OCI-LY7 (cell line): ENCODE measurements at regions not wholly inside any gene's neighbourhood (a gene's known extent, or its start where the extent isn't known, plus 50 kb on each side); places are given as distances from the start of the nearest gene placed in this dataset.

Experiments used
- BruUV-seq: library from RNA; stranded (reverse); fragments of 400-500 nt; replicated peaks from 2 replicates; lab custom pipeline; 2021; lab: Mats Ljungman, UMichigan
- CTCF ChIA-PET: fragments of 300-600 bp; sonication (Branson Sonifier 250); formaldehyde crosslinking; loops from one replicate; lab custom pipeline; 2022; ENCODE audit warnings: antibody characterized with exemption; ENCODE audit not compliant: unreplicated experiment; lab: Charles Lee
- POLR2A ChIA-PET: fragments of 300-600 bp; sonication (Branson Sonifier 250); formaldehyde crosslinking; loops from one replicate; lab custom pipeline; 2022; ENCODE audit warnings: antibody characterized with exemption; lab: Charles Lee
- DNase-seq: peaks from one replicate; pipeline ENCODE4 v3.0.0-alpha.2; 2015; ENCODE audit warnings: low spot score
- H2AFZ ChIP-seq: fragments of 200-600 bp; sonication (generic), shearing (Covaris generic); 2 replicates; pipeline ENCODE4 v1.6.1; 2014; ENCODE audit warnings: mild to moderate bottlenecking, antibody characterized with exemption, low read length, moderate library complexity
- H3K27ac ChIP-seq: fragments of 200-600 bp; sonication (generic); 2 replicates; pipeline ENCODE4 v1.5.1; 2014; ENCODE audit warnings: mixed run types, low read depth, mild to moderate bottlenecking, moderate library complexity, low read length, inconsistent platforms; ENCODE audit not compliant: poor library complexity, severe bottlenecking
- H3K36me3 ChIP-seq: fragments of 200-600 bp; sonication (generic); 2 replicates; pipeline ENCODE4 v1.6.1; 2014; ENCODE audit warnings: mild to moderate bottlenecking, antibody characterized with exemption, low read length, moderate library complexity, mixed read lengths; ENCODE audit not compliant: insufficient read depth
- H3K4me1 ChIP-seq: fragments of 200-600 bp; sonication (generic); 2 replicates; pipeline ENCODE4 v1.5.1; 2014; ENCODE audit warnings: mild to moderate bottlenecking, low read length; ENCODE audit not compliant: insufficient read depth, poor library complexity, severe bottlenecking
- H3K4me2 ChIP-seq: fragments of 200-600 bp; sonication (generic); 2 replicates; pipeline ENCODE4 v1.6.1; 2014; ENCODE audit warnings: mild to moderate bottlenecking, low read length
- H3K4me3 ChIP-seq: fragments of 200-600 bp; sonication (generic); 2 replicates; pipeline ENCODE4 v1.5.1; 2014; ENCODE audit warnings: mild to moderate bottlenecking, low read depth, low read length; ENCODE audit not compliant: poor library complexity, severe bottlenecking
- H3K79me2 ChIP-seq: fragments of 200-600 bp; sonication (generic); 2 replicates; pipeline ENCODE4 v1.6.1; 2016; ENCODE audit warnings: low read depth, mild to moderate bottlenecking, low read length, moderate library complexity, mixed read lengths; ENCODE audit not compliant: insufficient read depth
- H3K9me2 ChIP-seq: fragments of 200-600 bp; sonication (generic); 2 replicates; pipeline ENCODE4 v1.6.1; 2016; ENCODE audit warnings: mild to moderate bottlenecking, low read length, mixed read lengths; ENCODE audit not compliant: insufficient read depth
- H3K9me3 ChIP-seq: fragments of 200-600 bp; sonication (generic); 2 replicates; pipeline ENCODE4 v1.6.1; 2014; ENCODE audit warnings: mild to moderate bottlenecking, mixed run types, low read length, mixed read lengths
- H4K20me1 ChIP-seq: fragments of 200-600 bp; sonication (generic); 2 replicates; pipeline ENCODE4 v1.6.1; 2014; ENCODE audit warnings: mild to moderate bottlenecking, antibody characterized with exemption, low read length, moderate library complexity, mixed read lengths; ENCODE audit not compliant: insufficient read depth
- EZH2phosphoT487 ChIP-seq: fragments of 200-600 bp; sonication (generic); IDR thresholded peaks from 2 replicates; pipeline ENCODE4 v1.6.1; 2018; ENCODE audit warnings: low read depth, borderline replicate concordance, mild to moderate bottlenecking, mixed run types, antibody characterized with exemption, low read length, moderate library complexity, mixed read lengths
- intact Hi-C: fragments of 100-400 bp; cut with micrococcal nuclease; formaldehyde crosslinking; loops from one replicate; pipeline ENCODE4 v1.10.0; 2022; ENCODE audit not compliant: unreplicated experiment
- TF ChIP-seq, protein P1 (sequence below): fragments of 200-600 bp; sonication (generic); conservative IDR thresholded peaks from 2 replicates; pipeline ENCODE4 v1.5.1; 2014; ENCODE audit warnings: mild to moderate bottlenecking, antibody characterized with exemption, low read length, moderate library complexity, mixed read lengths

DNA sequence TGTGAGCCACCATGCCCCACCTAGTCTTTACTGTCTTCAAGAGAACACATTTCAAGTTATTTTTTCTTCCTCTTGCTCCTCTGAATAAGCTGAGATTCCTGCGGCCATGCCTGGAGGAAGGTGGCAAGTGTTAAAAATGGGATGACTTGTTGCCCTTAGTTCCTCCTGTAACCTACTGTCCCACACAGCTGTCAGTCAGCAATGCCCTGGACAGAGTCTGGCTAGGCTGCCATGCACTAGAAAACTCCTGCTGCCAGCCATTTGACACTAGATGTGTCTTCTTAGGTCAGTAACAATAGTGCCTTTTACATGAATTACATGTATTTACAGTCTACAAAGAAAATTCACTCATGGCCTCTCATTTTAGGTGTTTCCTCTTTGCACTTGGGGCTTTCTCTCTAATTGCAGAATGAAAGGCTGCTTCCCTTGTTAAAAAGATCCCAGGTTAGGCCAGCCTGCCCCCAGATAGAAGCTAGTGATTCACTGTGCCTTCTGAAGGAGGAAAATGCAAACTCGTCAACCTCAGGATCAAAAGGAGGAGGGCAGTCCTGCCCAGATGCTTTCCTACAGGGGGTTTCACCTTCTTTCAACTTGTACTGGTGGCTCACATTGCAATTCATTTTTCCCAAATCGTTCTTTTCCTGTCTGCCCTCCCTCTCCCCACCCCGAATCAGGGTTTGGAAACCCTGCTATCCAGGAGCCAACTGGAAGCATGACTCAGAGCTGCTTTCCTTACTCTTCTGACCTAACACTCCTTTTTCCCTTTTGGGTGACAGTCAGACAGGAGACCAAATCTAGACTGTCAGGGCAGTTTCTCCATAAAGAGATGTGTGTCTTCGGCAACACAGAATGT lies 136.6 kb downstream of the SPAG6 start:
- Histone ChIP-seq H4K20me1 (no peaks in the 10 kb centered on the region), H3K9me3 (no peaks in the 10 kb centered on the region), H3K4me3 (no peak overlapping the region), H3K27ac (no peak overlapping the region), H3K36me3 (no peaks in the 10 kb centered on the region), H3K4me1 (no peaks in the 10 kb centered on the region), H3K4me2 (no peak overlapping the region), H3K79me2 (no peaks in the 10 kb centered on the region), H3K9me2 (no peaks in the 10 kb centered on the region), H2AFZ (no peak overlapping the region)
- no peak for DNase-seq
- ChIA-PET CTCF (no interaction called here), POLR2A (interaction anchor here (0.9 to 1.8 kb wide), 4 partner anchors 8 to 591 kb away, joined by 3 to 10 read pairs (median 4); partner anchors contain the start of gene DNAJC1)
- TF ChIP-seq, protein P1, sequence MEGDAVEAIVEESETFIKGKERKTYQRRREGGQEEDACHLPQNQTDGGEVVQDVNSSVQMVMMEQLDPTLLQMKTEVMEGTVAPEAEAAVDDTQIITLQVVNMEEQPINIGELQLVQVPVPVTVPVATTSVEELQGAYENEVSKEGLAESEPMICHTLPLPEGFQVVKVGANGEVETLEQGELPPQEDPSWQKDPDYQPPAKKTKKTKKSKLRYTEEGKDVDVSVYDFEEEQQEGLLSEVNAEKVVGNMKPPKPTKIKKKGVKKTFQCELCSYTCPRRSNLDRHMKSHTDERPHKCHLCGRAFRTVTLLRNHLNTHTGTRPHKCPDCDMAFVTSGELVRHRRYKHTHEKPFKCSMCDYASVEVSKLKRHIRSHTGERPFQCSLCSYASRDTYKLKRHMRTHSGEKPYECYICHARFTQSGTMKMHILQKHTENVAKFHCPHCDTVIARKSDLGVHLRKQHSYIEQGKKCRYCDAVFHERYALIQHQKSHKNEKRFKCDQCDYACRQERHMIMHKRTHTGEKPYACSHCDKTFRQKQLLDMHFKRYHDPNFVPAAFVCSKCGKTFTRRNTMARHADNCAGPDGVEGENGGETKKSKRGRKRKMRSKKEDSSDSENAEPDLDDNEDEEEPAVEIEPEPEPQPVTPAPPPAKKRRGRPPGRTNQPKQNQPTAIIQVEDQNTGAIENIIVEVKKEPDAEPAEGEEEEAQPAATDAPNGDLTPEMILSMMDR = no peak
- TF ChIP-seq EZH2phosphoT487 = no peak
- intact Hi-C loops = no loop called here
- BruUV-seq = no TSS peak

DNA sequence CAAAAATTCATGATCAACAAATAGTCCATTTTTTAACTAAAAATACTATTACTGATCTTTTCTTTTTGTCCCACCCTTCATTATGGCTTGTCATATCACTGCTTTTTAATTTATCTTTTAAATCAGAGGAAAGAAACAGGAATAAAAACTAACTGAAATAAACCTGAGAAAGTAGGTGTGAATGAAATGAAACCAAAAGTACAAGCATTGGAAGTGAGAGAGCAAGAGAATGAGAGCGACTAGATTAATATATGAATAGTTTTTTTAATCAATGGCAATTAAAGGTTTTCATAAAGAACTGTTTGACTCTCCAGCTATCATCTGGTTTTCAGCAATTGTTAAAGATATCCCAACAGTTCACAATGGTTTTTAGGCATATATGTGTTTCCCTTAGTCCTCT lies 137.8 kb downstream of the SPAG6 start:
- intact Hi-C loops = no loop called here
- TF ChIP-seq EZH2phosphoT487 = no peak
- TF ChIP-seq, protein P1 = no peak
- ChIA-PET POLR2A (interaction anchor here (0.5 to 1.8 kb wide), 4 partner anchors 10 to 454 kb away, joined by 3 to 10 read pairs (median 3); no protein-coding TSS in a partner anchor), CTCF (no interaction called here)
- H3K4me1 ChIP-seq = no peaks in the 10 kb centered on the region
- H2AFZ ChIP-seq = no peak overlapping the region
- DNase-seq = no peak
- BruUV-seq = no TSS peak
- H4K20me1 ChIP-seq = no peaks in the 10 kb centered on the region
- H3K79me2 ChIP-seq = no peaks in the 10 kb centered on the region
- H3K9me3 ChIP-seq = no peaks in the 10 kb centered on the region
- no peak overlapping the region for H3K4me3 ChIP-seq
- H3K27ac ChIP-seq = no peak overlapping the region
- no peaks in the 10 kb centered on the region for H3K36me3 ChIP-seq
- no peak overlapping the region for H3K4me2 ChIP-seq
- no peaks in the 10 kb centered on the region for H3K9me2 ChIP-seq
